ENCODE measurements at regions not wholly inside any gene's neighbourhood (a gene's known extent, or its start where the extent isn't known, plus 50 kb on each side); places are given as distances from the start of the nearest gene placed in this dataset.

GRCh38 chr4:22077571-22077970, 129.0 kb upstream of the KCNIP4 start:
- Histone ChIP-seq H4K20me1 (ENCODE audit: control insufficient read depth, insufficient read depth) (no peaks in the 10 kb centered on the region), H3K4me3 (no peak overlapping the region), H3K27me3 (replicated peaks in 1 of 2; ENCODE audit: control insufficient read depth in 2 of 2, insufficient read depth in 2 of 2, low read length in 1 of 2) (no peaks in the 10 kb centered on the region), H3K9ac (ENCODE audit: control insufficient read depth, insufficient read depth, low read length) (no peak overlapping the region), H3K36me3 (ENCODE audit: control insufficient read depth in 2 of 2, insufficient read depth in 2 of 2, low read length in 1 of 2) (no peaks in the 10 kb centered on the region), H3K4me2 (ENCODE audit: control insufficient read depth, insufficient read depth) (no peak overlapping the region), H2AFZ (ENCODE audit: control insufficient read depth, low read depth, low read length) (no peak overlapping the region), H3K27ac (ENCODE audit: control insufficient read depth, insufficient read depth) (no peak overlapping the region), H3K4me1 (ENCODE audit: control insufficient read depth, insufficient read depth, low read length) (no peaks in the 10 kb centered on the region), H3K79me2 (ENCODE audit: control insufficient read depth, insufficient read depth, low read length) (no peaks in the 10 kb centered on the region), H3K9me3 (replicated peaks; ENCODE audit: control insufficient read depth, insufficient read depth, low read length) (no peaks in the 10 kb centered on the region; the same call in 2 of the 3 replicates)
- in situ Hi-C loops (cut with MboI) (no loop called here), intact Hi-C loops (cut with micrococcal nuclease; ENCODE audit: unreplicated experiment) (no loop called here)
- ChIA-PET SMC1A (ENCODE audit: uncharacterized antibody, unreplicated experiment) (no interaction called here), POLR2A (no interaction called here), RAD21 (ENCODE audit: unreplicated experiment) (no interaction called here), CTCF (no interaction called here)
- 53% methylated on average over 1 of the region's 1 CpG for WGBS (ENCODE audit: insufficient coverage, insufficient replicate concordance, low lambda C conversion rate, missing lambda C conversion rate)
- no TSS peak for BruUV-seq (replicated peaks)
- ATAC-seq (no peak), FAIRE-seq (no peak), DNase-seq (ENCODE audit: low read depth, low spot score) (no peak)
- TF ChIP-seq MTA3 (IDR thresholded peaks at IDR 0.05; ENCODE audit: borderline replicate concordance, low read length): no peak
- no peak for TF ChIP-seq SUPT20H (IDR thresholded peaks at IDR 0.05; ENCODE audit: borderline replicate concordance, control insufficient read depth, low read depth, low read length)
- no peak for TF ChIP-seq TBL1XR1 (IDR thresholded peaks at IDR 0.05; ENCODE audit: low read depth, low read length)
- TF ChIP-seq MYC (IDR thresholded peaks at IDR 0.05; ENCODE audit: insufficient read depth, insufficient read length, insufficient replicate concordance, low read length, severe bottlenecking): no peak
- TF ChIP-seq POLR2AphosphoS2 (IDR thresholded peaks at IDR 0.05; ENCODE audit: low read depth, low read length): no peak
- TF ChIP-seq WRNIP1 (IDR thresholded peaks at IDR 0.05; ENCODE audit: borderline replicate concordance, low read depth, low read length): no peak
- TF ChIP-seq YBX1 (IDR thresholded peaks at IDR 0.05): no peak
- no peak for TF ChIP-seq BACH1 (IDR thresholded peaks at IDR 0.05; ENCODE audit: borderline replicate concordance)
- no peak for TF ChIP-seq SMARCA5 (IDR thresholded peaks at IDR 0.05)
- TF ChIP-seq STAT3 (IDR thresholded peaks at IDR 0.05; ENCODE audit: low read depth, low read length): no peak
- TF ChIP-seq RAD51 (IDR thresholded peaks at IDR 0.05): no peak
- TF ChIP-seq POU2F2 (IDR thresholded peaks at IDR 0.05; ENCODE audit: borderline replicate concordance, low read depth, low read length): no peak
- no peak for TF ChIP-seq NFIC (IDR thresholded peaks at IDR 0.05; ENCODE audit: low read depth, low read length)
